ENCODE measurements at regions not wholly inside any gene's neighbourhood (a gene's known extent, or its start where the extent isn't known, plus 50 kb on each side); places are given as distances from the start of the nearest gene placed in this dataset.

- no peak overlapping the region for H3K27ac ChIP-seq (ENCODE audit: low read depth, low read length)
- H3K4me3 ChIP-seq (ENCODE audit: low read depth, low read length) = no peak overlapping the region
- TF ChIP-seq CTCF (IDR thresholded peaks at IDR 0.05; ENCODE audit: low read depth, low read length) = no peak
- CTCF ChIA-PET = no interaction called here
- no peak for DNase-seq (ENCODE audit: low read depth, low spot score)
- no peaks in the 10 kb centered on the region; the same call in 1 of the 2 replicates for H3K9me3 ChIP-seq (ENCODE audit: control insufficient read depth, insufficient read depth, low read length)
- POLR2A ChIA-PET = no interaction called here
- H3K27me3 ChIP-seq (ENCODE audit: control insufficient read depth, insufficient read depth, low read length) = peaks cover 4% of the 10 kb centered on the region
Observed at GRCh38 chr10:28425422-28425821, 107.5 kb upstream of the WAC start.

- ChIA-PET POLR2A (interaction anchor here (0.6 kb wide), 1 partner anchor 94 kb away, joined by 4 read pairs; no protein-coding TSS in a partner anchor), CTCF (interaction anchor here (0.6 kb wide), 1 partner anchor 136 kb away, joined by 19 read pairs; no protein-coding TSS in a partner anchor)
- no peaks in the 10 kb centered on the region; the same call in 1 of the 2 replicates for H3K9me3 ChIP-seq (ENCODE audit: control insufficient read depth, insufficient read depth, low read length)
- peaks cover 4% of the 10 kb centered on the region for H3K27me3 ChIP-seq (ENCODE audit: control insufficient read depth, insufficient read depth, low read length)
- TF ChIP-seq CTCF (IDR thresholded peaks at IDR 0.05; ENCODE audit: low read depth, low read length) = no peak
- DNase-seq (ENCODE audit: low read depth, low spot score) = no peak
- no peak overlapping the region for H3K27ac ChIP-seq (ENCODE audit: low read depth, low read length)
- no peak overlapping the region for H3K4me3 ChIP-seq (ENCODE audit: low read depth, low read length)
Observed at GRCh38 chr10:28426392-28427159, 106.3 kb upstream of the WAC start.

- no peak for TF ChIP-seq CTCF (IDR thresholded peaks at IDR 0.05; ENCODE audit: low read depth, low read length)
- ChIA-PET POLR2A (no interaction called here), CTCF (interaction anchor here (0.6 kb wide), 1 partner anchor 137 kb away, joined by 19 read pairs; no protein-coding TSS in a partner anchor)
- peaks cover 4% of the 10 kb centered on the region for H3K27me3 ChIP-seq (ENCODE audit: control insufficient read depth, insufficient read depth, low read length)
- no peak overlapping the region for H3K4me3 ChIP-seq (ENCODE audit: low read depth, low read length)
- no peaks in the 10 kb centered on the region; the same call in 1 of the 2 replicates for H3K9me3 ChIP-seq (ENCODE audit: control insufficient read depth, insufficient read depth, low read length)
- H3K27ac ChIP-seq (ENCODE audit: low read depth, low read length) = no peak overlapping the region
- DNase-seq (ENCODE audit: low read depth, low spot score) = no peak
Observed at GRCh38 chr10:28427376-28427775, 105.5 kb upstream of the WAC start.

GRCh38 chr10:28429045-28429444 is 103.9 kb upstream of the WAC start:
- Histone ChIP-seq H3K27me3 (ENCODE audit: control insufficient read depth, insufficient read depth, low read length) (peaks cover 4% of the 10 kb centered on the region), H3K9me3 (ENCODE audit: control insufficient read depth, insufficient read depth, low read length) (no peaks in the 10 kb centered on the region; the same call in 1 of the 2 replicates), H3K27ac (ENCODE audit: low read depth, low read length) (no peak overlapping the region), H3K4me3 (ENCODE audit: low read depth, low read length) (no peak overlapping the region)
- ChIA-PET CTCF (interaction anchor here (0.7 to 1.4 kb wide), 2 partner anchors 28 to 36 kb away, joined by 3 read pairs; no protein-coding TSS in a partner anchor), POLR2A (no interaction called here)
- no peak for DNase-seq (ENCODE audit: low read depth, low spot score)
- no peak for TF ChIP-seq CTCF (IDR thresholded peaks at IDR 0.05; ENCODE audit: low read depth, low read length)

GRCh38 chr10:28429573-28430216 is 103.2 kb upstream of the WAC start:
- H3K9me3 ChIP-seq (ENCODE audit: control insufficient read depth, insufficient read depth, low read length) = no peaks in the 10 kb centered on the region; the same call in 1 of the 2 replicates
- ChIA-PET POLR2A (no interaction called here), CTCF (interaction anchor here (1.4 kb wide), 1 partner anchor 36 kb away, joined by 3 read pairs; no protein-coding TSS in a partner anchor)
- DNase-seq (ENCODE audit: low read depth, low spot score) = no peak
- no peak overlapping the region for H3K4me3 ChIP-seq (ENCODE audit: low read depth, low read length)
- H3K27ac ChIP-seq (ENCODE audit: low read depth, low read length) = no peak overlapping the region
- peaks cover 3% of the 10 kb centered on the region for H3K27me3 ChIP-seq (ENCODE audit: control insufficient read depth, insufficient read depth, low read length)
- TF ChIP-seq CTCF (IDR thresholded peaks at IDR 0.05; ENCODE audit: low read depth, low read length) = no peak
